WTC11 (cell line): ENCODE measurements at regions not wholly inside any gene's neighbourhood (a gene's known extent, or its start where the extent isn't known, plus 50 kb on each side); places are given as distances from the start of the nearest gene placed in this dataset.

Source experiments
- ATAC-seq: fragments of 200-7000 bp; cut with Tn5 transposase; 2 replicates; pipeline ENCODE4 v1.10.0; 2021; ENCODE audit warnings: mild to moderate bottlenecking, moderate library complexity
- CTCF ChIA-PET: fragments of 300-600 bp; sonication (Branson Sonifier 250); formaldehyde crosslinking; loops from one replicate; lab custom pipeline; 2021; ENCODE audit warnings: antibody characterized with exemption; lab: Charles Lee
- POLR2A ChIA-PET: fragments of 350-600 bp; sonication (Branson Sonifier 250); formaldehyde crosslinking; loops from one replicate; lab custom pipeline; 2021; ENCODE audit warnings: antibody characterized with exemption; lab: Charles Lee
- DNase-seq: peaks from one replicate; pipeline ENCODE4 v3.0.0; 2021; ENCODE audit warnings: low spot score
- H3K27ac Mint-ChIP-seq: 2 replicates; pipeline ENCODE4 v1.8.0; 2021; ENCODE audit warnings: mixed read lengths
- H3K27me3 Mint-ChIP-seq: 2 replicates; pipeline ENCODE4 v1.8.0; 2021; ENCODE audit warnings: low read depth, mild to moderate bottlenecking, moderate library complexity, mixed read lengths
- H3K36me3 Mint-ChIP-seq: 2 replicates; pipeline ENCODE4 v1.8.0; 2021; ENCODE audit warnings: mixed read lengths
- H3K4me1 Mint-ChIP-seq: 2 replicates; pipeline ENCODE4 v1.8.0; 2022; ENCODE audit warnings: mixed read lengths
- H3K4me3 Mint-ChIP-seq: 2 replicates; pipeline ENCODE4 v1.8.0; 2021; ENCODE audit warnings: mild to moderate bottlenecking, moderate library complexity, mixed read lengths
- H3K9me3 Mint-ChIP-seq: 2 replicates; pipeline ENCODE4 v1.8.0; 2021; ENCODE audit warnings: mixed read lengths
- HMGA2 ChIP-seq: fragments of 250-450 bp; sonication (Bioruptor Pico); IDR thresholded peaks from 2 replicates; pipeline ENCODE4 v1.4.0; 2021; ENCODE audit warnings: mild to moderate bottlenecking, moderate library complexity
- TP53 ChIP-seq: sonication (generic); formaldehyde crosslinking; IDR thresholded peaks from 2 replicates; pipeline ENCODE4 v1.8.1; 2023; ENCODE audit warnings: mild to moderate bottlenecking, missing genetic modification reagents
- TF ChIP-seq, protein P1 (sequence below): sonication (generic); formaldehyde crosslinking; IDR thresholded peaks from 2 replicates; pipeline ENCODE4 v1.8.1; 2023; ENCODE audit warnings: mild to moderate bottlenecking, missing genetic modification reagents, borderline replicate concordance
- TF ChIP-seq, protein P2 (sequence below): sonication (generic); formaldehyde crosslinking; IDR thresholded peaks from 2 replicates; pipeline ENCODE4 v1.8.1; 2022; ENCODE audit warnings: missing genetic modification reagents, borderline replicate concordance
- TF ChIP-seq, protein P3 (sequence below): fragments of 200-600 bp; IDR thresholded peaks from 2 replicates; pipeline ENCODE4 v1.8.0; 2022; ENCODE audit warnings: antibody characterized with exemption
- TF ChIP-seq, protein P4 (sequence below): sonication (generic); formaldehyde crosslinking; IDR thresholded peaks from 2 replicates; pipeline ENCODE4 v1.8.1; 2023; ENCODE audit warnings: mild to moderate bottlenecking, missing genetic modification reagents
- TF ChIP-seq, protein P5 (sequence below): fragments of 250-450 bp; sonication (Bioruptor Pico); conservative IDR thresholded peaks from 2 replicates; pipeline ENCODE4 v1.9.0; 2021; ENCODE audit warnings: mild to moderate bottlenecking
- TF ChIP-seq, protein P6 (sequence below): sonication (generic); formaldehyde crosslinking; IDR thresholded peaks from 2 replicates; pipeline ENCODE4 v1.8.0; 2022; ENCODE audit warnings: missing genetic modification reagents

DNA sequence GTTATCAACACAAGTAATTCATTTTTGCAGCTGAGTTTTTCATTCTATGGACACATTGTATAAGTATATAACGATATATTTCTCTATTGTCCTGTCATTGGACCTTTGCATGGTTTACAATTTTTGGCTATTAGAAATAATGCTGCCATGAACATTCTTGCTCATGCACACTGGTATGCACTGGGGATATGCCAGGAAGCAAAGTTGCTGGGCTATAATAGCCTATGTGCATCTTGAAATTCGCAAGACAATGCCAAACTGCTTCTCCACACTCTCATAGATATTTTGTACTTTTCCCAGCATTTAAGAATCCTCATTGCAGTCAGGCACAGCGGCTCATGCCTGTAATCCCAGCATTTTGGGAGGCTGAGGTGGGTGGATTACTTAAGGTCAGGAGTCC, 852.6 kb upstream of the ID2 start (continued):
- TF ChIP-seq TP53 (CRISPR knock-in tag) (no peak), HMGA2 (CRISPR knock-in tag) (no peak)
- TF ChIP-seq, protein P1, sequence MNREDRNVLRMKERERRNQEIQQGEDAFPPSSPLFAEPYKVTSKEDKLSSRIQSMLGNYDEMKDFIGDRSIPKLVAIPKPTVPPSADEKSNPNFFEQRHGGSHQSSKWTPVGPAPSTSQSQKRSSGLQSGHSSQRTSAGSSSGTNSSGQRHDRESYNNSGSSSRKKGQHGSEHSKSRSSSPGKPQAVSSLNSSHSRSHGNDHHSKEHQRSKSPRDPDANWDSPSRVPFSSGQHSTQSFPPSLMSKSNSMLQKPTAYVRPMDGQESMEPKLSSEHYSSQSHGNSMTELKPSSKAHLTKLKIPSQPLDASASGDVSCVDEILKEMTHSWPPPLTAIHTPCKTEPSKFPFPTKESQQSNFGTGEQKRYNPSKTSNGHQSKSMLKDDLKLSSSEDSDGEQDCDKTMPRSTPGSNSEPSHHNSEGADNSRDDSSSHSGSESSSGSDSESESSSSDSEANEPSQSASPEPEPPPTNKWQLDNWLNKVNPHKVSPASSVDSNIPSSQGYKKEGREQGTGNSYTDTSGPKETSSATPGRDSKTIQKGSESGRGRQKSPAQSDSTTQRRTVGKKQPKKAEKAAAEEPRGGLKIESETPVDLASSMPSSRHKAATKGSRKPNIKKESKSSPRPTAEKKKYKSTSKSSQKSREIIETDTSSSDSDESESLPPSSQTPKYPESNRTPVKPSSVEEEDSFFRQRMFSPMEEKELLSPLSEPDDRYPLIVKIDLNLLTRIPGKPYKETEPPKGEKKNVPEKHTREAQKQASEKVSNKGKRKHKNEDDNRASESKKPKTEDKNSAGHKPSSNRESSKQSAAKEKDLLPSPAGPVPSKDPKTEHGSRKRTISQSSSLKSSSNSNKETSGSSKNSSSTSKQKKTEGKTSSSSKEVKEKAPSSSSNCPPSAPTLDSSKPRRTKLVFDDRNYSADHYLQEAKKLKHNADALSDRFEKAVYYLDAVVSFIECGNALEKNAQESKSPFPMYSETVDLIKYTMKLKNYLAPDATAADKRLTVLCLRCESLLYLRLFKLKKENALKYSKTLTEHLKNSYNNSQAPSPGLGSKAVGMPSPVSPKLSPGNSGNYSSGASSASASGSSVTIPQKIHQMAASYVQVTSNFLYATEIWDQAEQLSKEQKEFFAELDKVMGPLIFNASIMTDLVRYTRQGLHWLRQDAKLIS (CRISPR knock-in tag) = no peak
- TF ChIP-seq, protein P2, sequence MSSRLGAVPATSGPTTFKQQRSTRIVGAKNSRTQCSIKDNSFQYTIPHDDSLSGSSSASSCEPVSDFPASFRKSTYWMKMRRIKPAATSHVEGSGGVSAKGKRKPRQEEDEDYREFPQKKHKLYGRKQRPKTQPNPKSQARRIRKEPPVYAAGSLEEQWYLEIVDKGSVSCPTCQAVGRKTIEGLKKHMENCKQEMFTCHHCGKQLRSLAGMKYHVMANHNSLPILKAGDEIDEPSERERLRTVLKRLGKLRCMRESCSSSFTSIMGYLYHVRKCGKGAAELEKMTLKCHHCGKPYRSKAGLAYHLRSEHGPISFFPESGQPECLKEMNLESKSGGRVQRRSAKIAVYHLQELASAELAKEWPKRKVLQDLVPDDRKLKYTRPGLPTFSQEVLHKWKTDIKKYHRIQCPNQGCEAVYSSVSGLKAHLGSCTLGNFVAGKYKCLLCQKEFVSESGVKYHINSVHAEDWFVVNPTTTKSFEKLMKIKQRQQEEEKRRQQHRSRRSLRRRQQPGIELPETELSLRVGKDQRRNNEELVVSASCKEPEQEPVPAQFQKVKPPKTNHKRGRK (CRISPR knock-in tag) = no peak
- TF ChIP-seq, protein P3, sequence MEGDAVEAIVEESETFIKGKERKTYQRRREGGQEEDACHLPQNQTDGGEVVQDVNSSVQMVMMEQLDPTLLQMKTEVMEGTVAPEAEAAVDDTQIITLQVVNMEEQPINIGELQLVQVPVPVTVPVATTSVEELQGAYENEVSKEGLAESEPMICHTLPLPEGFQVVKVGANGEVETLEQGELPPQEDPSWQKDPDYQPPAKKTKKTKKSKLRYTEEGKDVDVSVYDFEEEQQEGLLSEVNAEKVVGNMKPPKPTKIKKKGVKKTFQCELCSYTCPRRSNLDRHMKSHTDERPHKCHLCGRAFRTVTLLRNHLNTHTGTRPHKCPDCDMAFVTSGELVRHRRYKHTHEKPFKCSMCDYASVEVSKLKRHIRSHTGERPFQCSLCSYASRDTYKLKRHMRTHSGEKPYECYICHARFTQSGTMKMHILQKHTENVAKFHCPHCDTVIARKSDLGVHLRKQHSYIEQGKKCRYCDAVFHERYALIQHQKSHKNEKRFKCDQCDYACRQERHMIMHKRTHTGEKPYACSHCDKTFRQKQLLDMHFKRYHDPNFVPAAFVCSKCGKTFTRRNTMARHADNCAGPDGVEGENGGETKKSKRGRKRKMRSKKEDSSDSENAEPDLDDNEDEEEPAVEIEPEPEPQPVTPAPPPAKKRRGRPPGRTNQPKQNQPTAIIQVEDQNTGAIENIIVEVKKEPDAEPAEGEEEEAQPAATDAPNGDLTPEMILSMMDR = no peak
- TF ChIP-seq, protein P4, sequence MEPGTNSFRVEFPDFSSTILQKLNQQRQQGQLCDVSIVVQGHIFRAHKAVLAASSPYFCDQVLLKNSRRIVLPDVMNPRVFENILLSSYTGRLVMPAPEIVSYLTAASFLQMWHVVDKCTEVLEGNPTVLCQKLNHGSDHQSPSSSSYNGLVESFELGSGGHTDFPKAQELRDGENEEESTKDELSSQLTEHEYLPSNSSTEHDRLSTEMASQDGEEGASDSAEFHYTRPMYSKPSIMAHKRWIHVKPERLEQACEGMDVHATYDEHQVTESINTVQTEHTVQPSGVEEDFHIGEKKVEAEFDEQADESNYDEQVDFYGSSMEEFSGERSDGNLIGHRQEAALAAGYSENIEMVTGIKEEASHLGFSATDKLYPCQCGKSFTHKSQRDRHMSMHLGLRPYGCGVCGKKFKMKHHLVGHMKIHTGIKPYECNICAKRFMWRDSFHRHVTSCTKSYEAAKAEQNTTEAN (CRISPR knock-in tag) = no peak

DNA sequence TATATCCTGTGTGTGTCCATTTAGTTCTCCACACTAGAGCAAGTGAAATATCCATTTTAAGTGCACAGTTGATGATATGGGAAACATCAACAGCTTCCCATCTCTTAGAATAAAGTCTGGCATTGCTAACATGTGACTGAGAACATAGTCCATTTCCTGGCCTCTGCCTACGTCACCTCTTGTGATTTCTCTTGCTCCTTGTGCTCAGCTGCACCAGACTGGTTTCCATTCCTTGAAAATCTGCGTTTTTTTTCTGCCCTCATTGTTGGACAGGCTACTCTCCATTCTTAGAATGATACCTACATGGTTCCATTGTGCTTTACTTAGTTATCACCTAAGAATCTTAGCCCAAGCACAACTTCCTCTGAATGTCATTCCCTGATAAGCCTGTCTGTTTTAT, 851.2 kb upstream of the ID2 start:
- peaks cover 19% of the 10 kb centered on the region for H3K4me1 Mint-ChIP-seq
- H3K9me3 Mint-ChIP-seq = peaks cover 11% of the 10 kb centered on the region
- POLR2A ChIA-PET = no interaction called here
- no peak for ATAC-seq
- TF ChIP-seq, protein P5, sequence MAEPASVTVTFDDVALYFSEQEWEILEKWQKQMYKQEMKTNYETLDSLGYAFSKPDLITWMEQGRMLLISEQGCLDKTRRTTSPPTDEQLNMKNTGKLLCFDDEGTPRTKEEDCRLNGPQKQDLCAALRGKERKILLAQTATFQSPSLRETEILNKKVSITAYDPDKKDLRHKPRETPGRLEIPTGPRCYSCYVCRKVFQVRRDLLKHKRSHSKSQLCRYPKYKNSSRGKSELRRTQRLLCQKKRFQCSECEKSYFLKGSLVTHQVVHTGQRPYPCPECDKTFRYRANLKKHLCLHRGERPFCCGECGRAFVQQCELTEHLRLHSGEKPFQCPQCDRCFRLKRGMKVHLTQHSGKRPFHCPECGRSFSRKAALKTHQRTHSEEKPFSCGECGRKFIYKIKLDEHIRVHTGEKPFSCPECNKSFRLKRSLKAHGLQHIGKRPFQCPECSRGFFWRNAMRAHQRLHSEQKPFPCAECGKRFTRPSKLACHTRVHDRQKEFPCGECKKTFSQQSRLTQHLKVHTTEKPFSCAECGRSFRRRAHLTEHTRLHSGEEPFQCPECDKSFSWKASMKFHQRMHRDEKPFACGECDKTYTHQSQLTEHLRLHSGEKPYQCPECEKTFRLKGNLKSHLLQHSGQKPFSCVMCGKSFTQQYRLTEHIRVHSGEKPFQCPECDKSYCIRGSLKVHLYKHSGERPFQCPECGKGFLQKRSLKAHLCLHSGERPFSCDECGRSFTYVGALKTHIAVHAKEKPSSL (CRISPR knock-in tag) = no peak
- TF ChIP-seq, protein P6, sequence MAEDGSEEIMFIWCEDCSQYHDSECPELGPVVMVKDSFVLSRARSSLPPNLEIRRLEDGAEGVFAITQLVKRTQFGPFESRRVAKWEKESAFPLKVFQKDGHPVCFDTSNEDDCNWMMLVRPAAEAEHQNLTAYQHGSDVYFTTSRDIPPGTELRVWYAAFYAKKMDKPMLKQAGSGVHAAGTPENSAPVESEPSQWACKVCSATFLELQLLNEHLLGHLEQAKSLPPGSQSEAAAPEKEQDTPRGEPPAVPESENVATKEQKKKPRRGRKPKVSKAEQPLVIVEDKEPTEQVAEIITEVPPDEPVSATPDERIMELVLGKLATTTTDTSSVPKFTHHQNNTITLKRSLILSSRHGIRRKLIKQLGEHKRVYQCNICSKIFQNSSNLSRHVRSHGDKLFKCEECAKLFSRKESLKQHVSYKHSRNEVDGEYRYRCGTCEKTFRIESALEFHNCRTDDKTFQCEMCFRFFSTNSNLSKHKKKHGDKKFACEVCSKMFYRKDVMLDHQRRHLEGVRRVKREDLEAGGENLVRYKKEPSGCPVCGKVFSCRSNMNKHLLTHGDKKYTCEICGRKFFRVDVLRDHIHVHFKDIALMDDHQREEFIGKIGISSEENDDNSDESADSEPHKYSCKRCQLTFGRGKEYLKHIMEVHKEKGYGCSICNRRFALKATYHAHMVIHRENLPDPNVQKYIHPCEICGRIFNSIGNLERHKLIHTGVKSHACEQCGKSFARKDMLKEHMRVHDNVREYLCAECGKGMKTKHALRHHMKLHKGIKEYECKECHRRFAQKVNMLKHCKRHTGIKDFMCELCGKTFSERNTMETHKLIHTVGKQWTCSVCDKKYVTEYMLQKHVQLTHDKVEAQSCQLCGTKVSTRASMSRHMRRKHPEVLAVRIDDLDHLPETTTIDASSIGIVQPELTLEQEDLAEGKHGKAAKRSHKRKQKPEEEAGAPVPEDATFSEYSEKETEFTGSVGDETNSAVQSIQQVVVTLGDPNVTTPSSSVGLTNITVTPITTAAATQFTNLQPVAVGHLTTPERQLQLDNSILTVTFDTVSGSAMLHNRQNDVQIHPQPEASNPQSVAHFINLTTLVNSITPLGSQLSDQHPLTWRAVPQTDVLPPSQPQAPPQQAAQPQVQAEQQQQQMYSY (CRISPR knock-in tag) = no peak
- H3K27me3 Mint-ChIP-seq = no peaks in the 10 kb centered on the region
- no peak overlapping the region for H3K27ac Mint-ChIP-seq
- DNase-seq = no peak
- no peaks in the 10 kb centered on the region for H3K36me3 Mint-ChIP-seq
- CTCF ChIA-PET = no interaction called here
- H3K4me3 Mint-ChIP-seq = no peak overlapping the region
